HepG2 (cell line): ENCODE measurements at regions not wholly inside any gene's neighbourhood (a gene's known extent, or its start where the extent isn't known, plus 50 kb on each side); places are given as distances from the start of the nearest gene placed in this dataset.

Source experiments
- ATF4 ChIP-seq, 2 experiments: fragments of 450-650 bp in 1 of 2; sonication (generic) in 1 of 2; formaldehyde crosslinking; IDR thresholded peaks; 2 replicates each; pipeline versions ENCODE4 v1.5.0 to v1.8.0; 2020 to 2022; ENCODE audit warnings: mild to moderate bottlenecking in 1 of 2, missing genetic modification reagents in 1 of 2
- CHD4 ChIP-seq: fragments of 200-600 bp; sonication (generic); IDR thresholded peaks from 2 replicates; pipeline ENCODE4 v1.7.0; 2017; ENCODE audit warnings: mild to moderate bottlenecking, low read length, borderline replicate concordance
- GATA4 ChIP-seq: sonication (generic); IDR thresholded peaks from 2 replicates; pipeline ENCODE4 v1.6.1; 2016; ENCODE audit warnings: antibody characterized with exemption, low read depth, borderline replicate concordance
- MYC ChIP-seq: sonication (generic); formaldehyde crosslinking; IDR thresholded peaks from 2 replicates; pipeline ENCODE4 v1.9.0; 2021; ENCODE audit warnings: missing genetic modification reagents, borderline replicate concordance
- PATZ1 ChIP-seq: sonication (generic); formaldehyde crosslinking; IDR thresholded peaks from 2 replicates; pipeline ENCODE4 v1.4.0; 2020; ENCODE audit warnings: missing genetic modification reagents
- RERE ChIP-seq: IDR thresholded peaks from 2 replicates; pipeline ENCODE4 v1.6.1; 2016; ENCODE audit warnings: low read depth, missing genetic modification reagents, missing compliant biosample characterization
- SOX13 ChIP-seq, 3 experiments: fragments of 450-650 bp in 1 of 3; sonication (generic) in 1 of 3; formaldehyde crosslinking in 1 of 3; IDR thresholded peaks in 2 of 3; conservative IDR thresholded peaks in 1 of 3; 2 replicates each; pipeline versions ENCODE4 v1.5.0 to v1.6.1; 2016 to 2020; ENCODE audit warnings: antibody characterized with exemption in 1 of 3, mild to moderate bottlenecking in 1 of 3, missing compliant biosample characterization in 1 of 3, missing genetic modification reagents in 1 of 3, moderate library complexity in 1 of 3
- ZBTB42 ChIP-seq: sonication (generic); formaldehyde crosslinking; IDR thresholded peaks from 2 replicates; pipeline ENCODE4 v1.5.0; 2020; ENCODE audit warnings: mild to moderate bottlenecking, missing genetic modification reagents
- ZNF251 ChIP-seq: sonication (generic); formaldehyde crosslinking; IDR thresholded peaks from 2 replicates; pipeline ENCODE4 v1.9.0; 2021; ENCODE audit warnings: mild to moderate bottlenecking, missing genetic modification reagents
- ZNF431 ChIP-seq: sonication (generic); formaldehyde crosslinking; IDR thresholded peaks from 2 replicates; pipeline ENCODE4 v1.9.0; 2022; ENCODE audit warnings: missing genetic modification reagents, low read depth, mild to moderate bottlenecking, borderline replicate concordance
- ZNF546 ChIP-seq: sonication (generic); formaldehyde crosslinking; conservative IDR thresholded peaks from 2 replicates; pipeline ENCODE4 v1.8.1; 2023; ENCODE audit warnings: mild to moderate bottlenecking, missing genetic modification reagents
- ZNF644 ChIP-seq: IDR thresholded peaks from 2 replicates; pipeline ENCODE4 v1.6.1; 2016; ENCODE audit warnings: low read depth
- TF ChIP-seq, protein P1 (sequence below): sonication (generic); formaldehyde crosslinking; IDR thresholded peaks from 2 replicates; pipeline ENCODE4 v1.4.0; 2020; ENCODE audit warnings: missing genetic modification reagents
- TF ChIP-seq, protein P2 (sequence below): IDR thresholded peaks from 2 replicates; pipeline ENCODE4 v1.6.1; 2016

- TF ChIP-seq SOX13 (IDR thresholded peaks at IDR 0.05) (no peak), SOX13 (CRISPR knock-in tag; conservative IDR thresholded peaks at IDR 0.05 in 1 of 2, IDR thresholded peaks at IDR 0.05 in 1 of 2) (peak in 1 of 2 experiments; percentile 41; a peak in 1 of 4 replicates), GATA4 (no peak), ZNF546 (CRISPR knock-in tag) (no peak), ZNF644 (peak; percentile 74), ZBTB42 (no peak), ATF4 (CRISPR knock-in tag; IDR thresholded peaks at IDR 0.05) (peak in 1 of 2 experiments; percentile 69; a peak in 2 of 4 replicates), ZNF431 (CRISPR knock-in tag) (no peak), MYC (peak; percentile 55; the same call in 1 of the 2 replicates), RERE (no peak), ZNF251 (no peak), PATZ1 (CRISPR knock-in tag) (0 out of 2 replicates have a peak, but pooled peaks have one; percentile 32), CHD4 (no peak)
- TF ChIP-seq, protein P1, sequence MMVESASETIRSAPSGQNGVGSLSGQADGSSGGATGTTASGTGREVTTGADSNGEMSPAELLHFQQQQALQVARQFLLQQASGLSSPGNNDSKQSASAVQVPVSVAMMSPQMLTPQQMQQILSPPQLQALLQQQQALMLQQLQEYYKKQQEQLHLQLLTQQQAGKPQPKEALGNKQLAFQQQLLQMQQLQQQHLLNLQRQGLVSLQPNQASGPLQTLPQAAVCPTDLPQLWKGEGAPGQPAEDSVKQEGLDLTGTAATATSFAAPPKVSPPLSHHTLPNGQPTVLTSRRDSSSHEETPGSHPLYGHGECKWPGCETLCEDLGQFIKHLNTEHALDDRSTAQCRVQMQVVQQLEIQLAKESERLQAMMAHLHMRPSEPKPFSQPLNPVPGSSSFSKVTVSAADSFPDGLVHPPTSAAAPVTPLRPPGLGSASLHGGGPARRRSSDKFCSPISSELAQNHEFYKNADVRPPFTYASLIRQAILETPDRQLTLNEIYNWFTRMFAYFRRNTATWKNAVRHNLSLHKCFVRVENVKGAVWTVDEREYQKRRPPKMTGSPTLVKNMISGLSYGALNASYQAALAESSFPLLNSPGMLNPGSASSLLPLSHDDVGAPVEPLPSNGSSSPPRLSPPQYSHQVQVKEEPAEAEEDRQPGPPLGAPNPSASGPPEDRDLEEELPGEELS, result peak; percentile 60; the same call in 1 of the 2 replicates
- TF ChIP-seq, protein P2, sequence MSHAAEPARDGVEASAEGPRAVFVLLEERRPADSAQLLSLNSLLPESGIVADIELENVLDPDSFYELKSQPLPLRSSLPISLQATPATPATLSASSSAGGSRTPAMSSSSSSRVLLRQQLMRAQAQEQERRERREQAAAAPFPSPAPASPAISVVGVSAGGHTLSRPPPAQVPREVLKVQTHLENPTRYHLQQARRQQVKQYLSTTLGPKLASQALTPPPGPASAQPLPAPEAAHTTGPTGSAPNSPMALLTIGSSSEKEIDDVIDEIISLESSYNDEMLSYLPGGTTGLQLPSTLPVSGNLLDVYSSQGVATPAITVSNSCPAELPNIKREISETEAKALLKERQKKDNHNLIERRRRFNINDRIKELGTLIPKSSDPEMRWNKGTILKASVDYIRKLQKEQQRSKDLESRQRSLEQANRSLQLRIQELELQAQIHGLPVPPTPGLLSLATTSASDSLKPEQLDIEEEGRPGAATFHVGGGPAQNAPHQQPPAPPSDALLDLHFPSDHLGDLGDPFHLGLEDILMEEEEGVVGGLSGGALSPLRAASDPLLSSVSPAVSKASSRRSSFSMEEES, result 0 out of 2 replicates have a peak, but pooled peaks have one; percentile 36
These were observed 59.8 kb upstream of the KIF26B start (continued) for GRCh38 chr1:245094954-245095353.
